ENCODE measurements at regions not wholly inside any gene's neighbourhood (a gene's known extent, or its start where the extent isn't known, plus 50 kb on each side); places are given as distances from the start of the nearest gene placed in this dataset.
"Not testable (repeated sequence)": the region's sequence is repeated elsewhere in the genome, so short reads cannot be mapped to it uniquely, and the experiment has no call there.

- CTCF ChIA-PET = no interaction called here
- Histone ChIP-seq H4K20me1 (ENCODE audit: control insufficient read depth, insufficient read depth, low read length, poor library complexity, severe bottlenecking) (no peaks in the 10 kb centered on the region), H3K9ac (ENCODE audit: low read length) (no peak overlapping the region), H3K4me2 (replicated peaks; ENCODE audit: low read depth, low read length, poor library complexity, severe bottlenecking) (no peak overlapping the region), H3K36me3 (replicated peaks in 1 of 2; ENCODE audit: control extremely low read depth in 1 of 2, control insufficient read depth in 1 of 2, extremely low read depth in 1 of 2, insufficient read depth in 2 of 2, low read length in 1 of 2) (no peaks in the 10 kb centered on the region), H2AFZ (ENCODE audit: insufficient read depth, low read depth, low read length, poor library complexity, severe bottlenecking) (no peak overlapping the region), H3K4me1 (ENCODE audit: control insufficient read depth in 2 of 2, insufficient read depth in 2 of 2, low read length in 2 of 2) (no peaks in the 10 kb centered on the region), H3K27me3 (replicated peaks in 1 of 4; ENCODE audit: control extremely low read depth in 1 of 4, control insufficient read depth in 3 of 4, insufficient read depth in 4 of 4, low read length in 3 of 4) (no peaks in the 10 kb centered on the region), H3K4me3 (ENCODE audit: control extremely low read depth in 1 of 5, extremely low read depth in 1 of 5, insufficient read depth in 1 of 5, low read depth in 2 of 5, low read length in 4 of 5) (no peak overlapping the region), H3K79me2 (ENCODE audit: control insufficient read depth, insufficient read depth, low read length) (no peaks in the 10 kb centered on the region), H3K9me3 (ENCODE audit: control extremely low read depth in 1 of 3, control insufficient read depth in 2 of 3, insufficient read depth in 1 of 3, low read length in 2 of 3) (peaks cover 0 to 1% (median 0%) of the 10 kb centered on the region in 3 donors), H3K27ac (ENCODE audit: low read length in 2 of 2) (no peak overlapping the region)
- intact Hi-C loops (cut with micrococcal nuclease) = no loop called here
- no peaks in the 10 kb centered on the region for H3K27me3 Mint-ChIP-seq
- no peak overlapping the region for H3K4me3 Mint-ChIP-seq
- POLR2A ChIA-PET = no interaction called here
- DNase-seq (no peak), ATAC-seq (ENCODE audit: low read depth) (no peak)
- H3K27ac Mint-ChIP-seq = no peak overlapping the region
- no peak for TF ChIP-seq EZH2 (IDR thresholded peaks at IDR 0.05; ENCODE audit: borderline replicate concordance, insufficient read depth, low read depth, low read length, poor library complexity, severe bottlenecking)
- TF ChIP-seq, protein P1, sequence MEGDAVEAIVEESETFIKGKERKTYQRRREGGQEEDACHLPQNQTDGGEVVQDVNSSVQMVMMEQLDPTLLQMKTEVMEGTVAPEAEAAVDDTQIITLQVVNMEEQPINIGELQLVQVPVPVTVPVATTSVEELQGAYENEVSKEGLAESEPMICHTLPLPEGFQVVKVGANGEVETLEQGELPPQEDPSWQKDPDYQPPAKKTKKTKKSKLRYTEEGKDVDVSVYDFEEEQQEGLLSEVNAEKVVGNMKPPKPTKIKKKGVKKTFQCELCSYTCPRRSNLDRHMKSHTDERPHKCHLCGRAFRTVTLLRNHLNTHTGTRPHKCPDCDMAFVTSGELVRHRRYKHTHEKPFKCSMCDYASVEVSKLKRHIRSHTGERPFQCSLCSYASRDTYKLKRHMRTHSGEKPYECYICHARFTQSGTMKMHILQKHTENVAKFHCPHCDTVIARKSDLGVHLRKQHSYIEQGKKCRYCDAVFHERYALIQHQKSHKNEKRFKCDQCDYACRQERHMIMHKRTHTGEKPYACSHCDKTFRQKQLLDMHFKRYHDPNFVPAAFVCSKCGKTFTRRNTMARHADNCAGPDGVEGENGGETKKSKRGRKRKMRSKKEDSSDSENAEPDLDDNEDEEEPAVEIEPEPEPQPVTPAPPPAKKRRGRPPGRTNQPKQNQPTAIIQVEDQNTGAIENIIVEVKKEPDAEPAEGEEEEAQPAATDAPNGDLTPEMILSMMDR (IDR thresholded peaks at IDR 0.05) = no peak
- no peaks in the 10 kb centered on the region for H3K4me1 Mint-ChIP-seq
- H3K9me3 Mint-ChIP-seq (ENCODE audit: insufficient read depth) = no peaks in the 10 kb centered on the region
- 83% methylated on average over 3 of the region's 3 CpGs for WGBS (ENCODE audit: insufficient coverage)
These were observed 349.8 kb downstream of the DLEU7 start for GRCh38 chr13:50493683-50494082.

- no peak overlapping the region for H3K4me2 ChIP-seq (replicated peaks; ENCODE audit: low read depth, low read length, poor library complexity, severe bottlenecking)
- no peaks in the 10 kb centered on the region for H4K20me1 ChIP-seq (ENCODE audit: control insufficient read depth, insufficient read depth, low read length, poor library complexity, severe bottlenecking)
- no peak overlapping the region for H3K27ac Mint-ChIP-seq
- 100% methylated on average over 2 of the region's 2 CpGs for WGBS (ENCODE audit: insufficient coverage)
- ChIA-PET POLR2A (no interaction called here), CTCF (no interaction called here)
- intact Hi-C loops (cut with micrococcal nuclease) = no loop called here
- H2AFZ ChIP-seq (ENCODE audit: insufficient read depth, low read depth, low read length, poor library complexity, severe bottlenecking) = no peak overlapping the region
- H3K27me3 ChIP-seq (replicated peaks in 1 of 4; ENCODE audit: control extremely low read depth in 1 of 4, control insufficient read depth in 3 of 4, insufficient read depth in 4 of 4, low read length in 3 of 4) = no peaks in the 10 kb centered on the region
- no peaks in the 10 kb centered on the region for H3K36me3 ChIP-seq (replicated peaks in 1 of 2; ENCODE audit: control extremely low read depth in 1 of 2, control insufficient read depth in 1 of 2, extremely low read depth in 1 of 2, insufficient read depth in 2 of 2, low read length in 1 of 2)
- DNase-seq = no peak
- TF ChIP-seq EZH2 (IDR thresholded peaks at IDR 0.05; ENCODE audit: borderline replicate concordance, insufficient read depth, low read depth, low read length, poor library complexity, severe bottlenecking) = no peak
- TF ChIP-seq, protein P1 (IDR thresholded peaks at IDR 0.05) = no peak
- no peaks in the 10 kb centered on the region for H3K4me1 Mint-ChIP-seq
- no peak overlapping the region for H3K4me3 Mint-ChIP-seq
- H3K9me3 Mint-ChIP-seq (ENCODE audit: insufficient read depth) = no peaks in the 10 kb centered on the region
- H3K4me1 ChIP-seq (ENCODE audit: control insufficient read depth in 2 of 2, insufficient read depth in 2 of 2, low read length in 2 of 2) = no peaks in the 10 kb centered on the region
- H3K27ac ChIP-seq (ENCODE audit: low read length in 2 of 2) = no peak overlapping the region
- no peak for ATAC-seq (ENCODE audit: low read depth)
- no peaks in the 10 kb centered on the region for H3K79me2 ChIP-seq (ENCODE audit: control insufficient read depth, insufficient read depth, low read length)
- H3K4me3 ChIP-seq (ENCODE audit: control extremely low read depth in 1 of 5, extremely low read depth in 1 of 5, insufficient read depth in 1 of 5, low read depth in 2 of 5, low read length in 4 of 5) = no peak overlapping the region
- no peak overlapping the region for H3K9ac ChIP-seq (ENCODE audit: low read length)
- peaks cover 0 to 1% (median 0%) of the 10 kb centered on the region in 3 donors for H3K9me3 ChIP-seq (ENCODE audit: control extremely low read depth in 1 of 3, control insufficient read depth in 2 of 3, insufficient read depth in 1 of 3, low read length in 2 of 3)
- H3K27me3 Mint-ChIP-seq = no peaks in the 10 kb centered on the region
These were observed 349.4 kb downstream of the DLEU7 start for GRCh38 chr13:50494138-50494537.

GRCh38 chr13:50503212-50503611 is 340.3 kb downstream of the DLEU7 start:
- CTCF ChIA-PET; POLR2A ChIA-PET; DNase-seq; H3K9me3 Mint-ChIP-seq (ENCODE audit: insufficient read depth); H3K9ac ChIP-seq (ENCODE audit: low read length); intact Hi-C loops (cut with micrococcal nuclease); H2AFZ ChIP-seq (ENCODE audit: insufficient read depth, low read depth, low read length, poor library complexity, severe bottlenecking); H3K79me2 ChIP-seq (ENCODE audit: control insufficient read depth, insufficient read depth, low read length); H3K27ac ChIP-seq (ENCODE audit: low read length in 2 of 2); H3K4me3 Mint-ChIP-seq; H3K27me3 Mint-ChIP-seq; H3K4me3 ChIP-seq (ENCODE audit: control extremely low read depth in 1 of 5, extremely low read depth in 1 of 5, insufficient read depth in 1 of 5, low read depth in 2 of 5, low read length in 4 of 5); ATAC-seq (ENCODE audit: low read depth); H3K9me3 ChIP-seq (ENCODE audit: control extremely low read depth in 1 of 3, control insufficient read depth in 2 of 3, insufficient read depth in 1 of 3, low read length in 2 of 3); H3K4me1 ChIP-seq (ENCODE audit: control insufficient read depth in 2 of 2, insufficient read depth in 2 of 2, low read length in 2 of 2); H3K4me2 ChIP-seq (replicated peaks; ENCODE audit: low read depth, low read length, poor library complexity, severe bottlenecking); H3K27ac Mint-ChIP-seq; H3K4me1 Mint-ChIP-seq; H3K36me3 ChIP-seq (replicated peaks in 1 of 2; ENCODE audit: control extremely low read depth in 1 of 2, control insufficient read depth in 1 of 2, extremely low read depth in 1 of 2, insufficient read depth in 2 of 2, low read length in 1 of 2); H3K27me3 ChIP-seq (replicated peaks in 1 of 4; ENCODE audit: control extremely low read depth in 1 of 4, control insufficient read depth in 3 of 4, insufficient read depth in 4 of 4, low read length in 3 of 4); H4K20me1 ChIP-seq (ENCODE audit: control insufficient read depth, insufficient read depth, low read length, poor library complexity, severe bottlenecking): not testable (repeated sequence)
- no CpG with 5 or more reads among the region's 1 CpG for WGBS (ENCODE audit: insufficient coverage)
